ACHN (cell line): ENCODE measurements at regions not wholly inside any gene's neighbourhood (a gene's known extent, or its start where the extent isn't known, plus 50 kb on each side); places are given as distances from the start of the nearest gene placed in this dataset.
"Not testable (repeated sequence)": the region's sequence is repeated elsewhere in the genome, so short reads cannot be mapped to it uniquely, and the experiment has no call there.

Source experiments
- DNase-seq: peaks from one replicate; pipeline ENCODE4 v3.0.0-alpha.2; 2015
- in situ Hi-C: cut with HindIII; loops from 2 replicates; pipeline ENCODE4 v1.10.0; 2017; ENCODE audit warnings: low sequenced_read_pairs, low pct_ligation_motif_present, low pct_unique_long_range_greater_than_20kb

- no peak for DNase-seq
- in situ Hi-C loops: no loop called here
Observed at GRCh38 chr13:69300131-69300530, 807.5 kb upstream of the ATXN8OS start.

GRCh38 chr13:69296130-69296529 lies 811.5 kb upstream of the ATXN8OS start:
- DNase-seq: no peak
- in situ Hi-C loops: no loop called here

GRCh38 chr13:69292789-69293425 lies 814.7 kb upstream of the ATXN8OS start:
- in situ Hi-C loops: no loop called here
- no peak for DNase-seq

GRCh38 chr13:69291292-69291906 lies 816.2 kb upstream of the ATXN8OS start:
- DNase-seq: no peak

GRCh38 chr13:69288026-69288425 lies 819.6 kb upstream of the ATXN8OS start:
- in situ Hi-C loops: no loop called here

More at GRCh38 chr13:69291292-69291906, 816.2 kb upstream of the ATXN8OS start:
- in situ Hi-C loops: no loop called here

GRCh38 chr13:69287050-69287698 lies 820.5 kb upstream of the ATXN8OS start:
- in situ Hi-C loops: no loop called here
- DNase-seq: no peak

More at GRCh38 chr13:69288026-69288425, 819.6 kb upstream of the ATXN8OS start:
- no peak for DNase-seq

GRCh38 chr13:69283837-69284236 lies 823.8 kb upstream of the ATXN8OS start:
- in situ Hi-C loops: no loop called here
- DNase-seq: no peak

GRCh38 chr13:69283301-69283700 lies 824.3 kb upstream of the ATXN8OS start:
- no peak for DNase-seq
- in situ Hi-C loops: no loop called here

GRCh38 chr13:69280399-69280798 lies 827.2 kb upstream of the ATXN8OS start:
- no peak for DNase-seq
- in situ Hi-C loops: no loop called here

- DNase-seq: no peak
- in situ Hi-C loops: no loop called here
Observed at GRCh38 chr13:69279213-69279612, 828.4 kb upstream of the ATXN8OS start.

GRCh38 chr13:69274231-69274630 lies 833.4 kb upstream of the ATXN8OS start:
- DNase-seq: peak; percentile 21
- in situ Hi-C loops: no loop called here

- DNase-seq: no peak
- in situ Hi-C loops: no loop called here
Observed at GRCh38 chr13:69264362-69265334, 843.0 kb upstream of the ATXN8OS start.

- DNase-seq: peak; percentile 6
- in situ Hi-C loops: no loop called here
Observed at GRCh38 chr13:69243366-69243765, 864.3 kb upstream of the ATXN8OS start.

- in situ Hi-C loops: no loop called here
- DNase-seq: no peak
Observed at GRCh38 chr13:69234171-69234570, 873.5 kb upstream of the ATXN8OS start.

GRCh38 chr13:69226427-69226826 lies 881.2 kb upstream of the ATXN8OS start:
- in situ Hi-C loops: no loop called here
- DNase-seq: no peak

GRCh38 chr13:69221633-69222498 lies 885.8 kb upstream of the ATXN8OS start:
- in situ Hi-C loops, DNase-seq: not testable (repeated sequence)

- in situ Hi-C loops: no loop called here
- no peak for DNase-seq
Observed at GRCh38 chr13:69213396-69213795, 894.2 kb upstream of the ATXN8OS start.

GRCh38 chr13:69204620-69205019 lies 903.0 kb upstream of the ATXN8OS start:
- no peak for DNase-seq
- in situ Hi-C loops: no loop called here
